GM12864 (cell line): ENCODE measurements at regions not wholly inside any gene's neighbourhood (a gene's known extent, or its start where the extent isn't known, plus 50 kb on each side); places are given as distances from the start of the nearest gene placed in this dataset.
"Not testable (repeated sequence)": the region's sequence is repeated elsewhere in the genome, so short reads cannot be mapped to it uniquely, and the experiment has no call there.

Experiments
- DNase-seq: peaks from one replicate; pipeline ENCODE4 v3.0.0-alpha.2; 2011; ENCODE audit warnings: low read depth
- H3K4me3 ChIP-seq: 2 replicates; pipeline ENCODE4 v1.5.1; 2011; ENCODE audit warnings: mild to moderate bottlenecking, low read depth, low read length, control low read depth
- TF ChIP-seq, protein P1 (sequence below): IDR thresholded peaks from 2 replicates; pipeline ENCODE4 v1.5.1; 2011; ENCODE audit warnings: low read depth, mild to moderate bottlenecking, moderate library complexity, low read length, control low read depth, inconsistent platforms; ENCODE audit errors: missing control alignments

DNA sequence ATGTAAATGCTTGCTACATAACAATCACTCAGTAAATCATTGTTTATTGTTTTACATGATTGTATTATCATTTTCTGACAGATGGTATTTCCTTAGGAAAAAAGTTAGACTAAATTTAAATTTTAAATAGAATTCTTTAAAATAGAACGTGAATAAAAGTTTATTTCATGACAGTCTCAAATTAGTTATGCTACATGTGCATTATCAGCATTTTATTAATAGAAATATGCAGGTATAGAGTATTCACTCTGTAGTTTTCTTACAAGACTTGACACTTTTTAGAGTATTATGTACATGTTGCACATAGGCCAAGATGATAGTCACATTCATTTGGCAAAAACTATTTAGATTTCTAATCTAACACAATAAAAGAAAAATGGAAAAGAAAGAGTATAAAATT, 213.3 kb upstream of the SPRY1 start:
- TF ChIP-seq, protein P1, sequence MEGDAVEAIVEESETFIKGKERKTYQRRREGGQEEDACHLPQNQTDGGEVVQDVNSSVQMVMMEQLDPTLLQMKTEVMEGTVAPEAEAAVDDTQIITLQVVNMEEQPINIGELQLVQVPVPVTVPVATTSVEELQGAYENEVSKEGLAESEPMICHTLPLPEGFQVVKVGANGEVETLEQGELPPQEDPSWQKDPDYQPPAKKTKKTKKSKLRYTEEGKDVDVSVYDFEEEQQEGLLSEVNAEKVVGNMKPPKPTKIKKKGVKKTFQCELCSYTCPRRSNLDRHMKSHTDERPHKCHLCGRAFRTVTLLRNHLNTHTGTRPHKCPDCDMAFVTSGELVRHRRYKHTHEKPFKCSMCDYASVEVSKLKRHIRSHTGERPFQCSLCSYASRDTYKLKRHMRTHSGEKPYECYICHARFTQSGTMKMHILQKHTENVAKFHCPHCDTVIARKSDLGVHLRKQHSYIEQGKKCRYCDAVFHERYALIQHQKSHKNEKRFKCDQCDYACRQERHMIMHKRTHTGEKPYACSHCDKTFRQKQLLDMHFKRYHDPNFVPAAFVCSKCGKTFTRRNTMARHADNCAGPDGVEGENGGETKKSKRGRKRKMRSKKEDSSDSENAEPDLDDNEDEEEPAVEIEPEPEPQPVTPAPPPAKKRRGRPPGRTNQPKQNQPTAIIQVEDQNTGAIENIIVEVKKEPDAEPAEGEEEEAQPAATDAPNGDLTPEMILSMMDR, result no peak
- no peak for DNase-seq
- H3K4me3 ChIP-seq, result no peak overlapping the region

DNA sequence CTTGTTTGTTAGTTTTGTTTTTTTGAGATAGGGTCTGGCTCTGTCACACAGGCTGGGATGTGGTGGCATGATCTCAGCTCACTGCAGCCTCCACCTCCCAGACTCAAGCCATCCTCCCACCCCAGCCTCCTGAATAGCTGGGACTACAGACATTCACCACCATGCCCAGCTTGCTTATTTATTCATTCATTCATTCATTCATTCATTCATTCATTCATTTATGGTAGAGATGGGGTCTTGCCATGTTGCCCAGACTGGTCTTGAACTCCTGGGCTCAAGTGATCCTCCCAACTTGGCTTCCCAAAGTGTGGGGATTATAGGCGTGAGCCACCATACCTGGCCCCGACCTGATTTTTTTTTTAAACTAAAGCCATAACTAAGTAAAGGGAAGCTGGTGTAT, 212.8 kb upstream of the SPRY1 start:
- not testable (repeated sequence) for DNase-seq, H3K4me3 ChIP-seq

DNA sequence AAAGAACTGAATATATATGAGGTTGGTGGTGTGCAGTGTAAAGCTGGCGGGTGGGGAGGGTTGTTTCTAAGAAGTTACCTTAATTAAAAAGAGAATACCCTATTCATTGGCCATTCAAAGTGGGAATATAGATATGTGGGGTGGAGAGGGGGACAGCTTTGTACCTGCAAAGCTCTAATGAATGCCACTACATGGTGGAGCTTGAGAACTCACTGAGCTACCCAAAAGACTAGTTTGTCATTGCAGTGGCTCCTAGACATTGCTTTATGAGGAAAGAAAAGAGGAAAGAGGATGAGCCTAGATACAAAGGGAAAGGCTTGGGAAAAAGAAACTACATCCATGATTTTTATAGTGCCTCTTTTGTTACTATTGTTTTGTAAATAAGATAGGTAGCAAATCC, 209.9 kb upstream of the SPRY1 start:
- TF ChIP-seq, protein P1, result no peak

DNA sequence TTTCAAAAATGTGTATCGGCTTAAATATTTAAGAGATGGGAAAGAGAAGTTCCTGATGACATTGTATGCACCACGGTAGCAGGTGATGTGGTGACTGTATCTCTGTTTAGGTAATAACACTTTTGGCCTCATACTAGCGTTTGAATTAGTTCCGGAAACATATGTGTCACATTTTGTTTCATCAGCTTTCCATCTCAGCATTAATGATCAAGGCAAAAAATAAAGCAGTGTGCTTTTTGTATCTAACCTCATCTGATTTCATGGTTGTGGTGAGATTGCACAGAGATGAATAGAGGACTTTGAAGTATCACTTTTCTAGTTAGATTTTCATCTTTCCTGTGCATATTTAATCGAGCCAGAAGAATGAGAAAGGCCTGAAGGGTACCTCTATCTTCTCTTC, 206.4 kb upstream of the SPRY1 start:
- H3K4me3 ChIP-seq, result no peak overlapping the region
- DNase-seq, result no peak
- TF ChIP-seq, protein P1, result no peak

More for the DNA sequence above, 209.9 kb upstream of the SPRY1 start:
- no peak overlapping the region for H3K4me3 ChIP-seq
- DNase-seq, result no peak

DNA sequence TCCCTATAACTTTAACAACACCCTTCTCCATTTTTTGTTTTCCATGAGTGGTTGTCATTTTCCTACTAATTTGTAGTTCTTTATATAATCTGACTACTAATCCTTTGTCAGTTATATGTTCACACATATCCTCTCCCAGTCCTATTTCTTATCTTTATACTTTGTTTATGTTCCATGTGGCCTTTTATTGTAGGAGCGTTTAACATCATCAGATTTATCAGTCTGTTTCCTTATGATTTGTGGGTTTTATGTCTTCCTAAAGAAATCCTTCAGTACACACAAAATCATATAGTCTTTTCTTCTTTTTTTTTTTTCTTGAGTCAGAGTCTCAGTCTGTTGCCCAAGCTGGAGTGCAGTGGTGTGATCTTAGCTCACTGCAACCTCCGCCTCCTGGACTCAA, 204.9 kb upstream of the SPRY1 start:
- H3K4me3 ChIP-seq, result no peak overlapping the region
- TF ChIP-seq, protein P1, result no peak
- no peak for DNase-seq

DNA sequence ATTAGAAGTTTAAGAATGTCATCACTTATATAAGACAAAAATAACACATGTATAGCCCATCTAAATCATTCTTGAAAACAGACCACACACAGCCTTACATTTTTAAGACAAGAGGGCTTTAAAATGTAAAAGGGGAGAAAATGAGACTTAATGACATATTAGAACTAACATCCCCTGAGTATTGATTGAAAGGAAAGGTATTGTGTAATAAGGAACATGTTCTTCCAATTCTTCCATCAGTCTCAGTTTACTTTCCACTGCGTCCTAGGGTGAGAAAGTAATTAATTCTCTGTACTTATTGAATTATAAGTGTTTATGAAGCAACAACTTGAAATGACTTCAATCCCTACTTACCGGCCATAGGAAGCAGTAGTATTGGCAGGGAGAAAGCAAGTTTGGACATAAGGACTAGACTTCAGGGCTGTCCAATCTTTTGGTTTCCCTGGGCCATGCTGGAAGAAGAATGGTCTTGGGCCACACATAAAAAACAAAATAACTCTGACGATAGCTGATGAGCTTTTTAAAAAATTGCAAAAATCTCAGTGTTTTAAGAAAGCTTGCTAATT, 202.7 kb upstream of the SPRY1 start:
- H3K4me3 ChIP-seq, result no peak overlapping the region
- TF ChIP-seq, protein P1, result no peak
- no peak for DNase-seq

DNA sequence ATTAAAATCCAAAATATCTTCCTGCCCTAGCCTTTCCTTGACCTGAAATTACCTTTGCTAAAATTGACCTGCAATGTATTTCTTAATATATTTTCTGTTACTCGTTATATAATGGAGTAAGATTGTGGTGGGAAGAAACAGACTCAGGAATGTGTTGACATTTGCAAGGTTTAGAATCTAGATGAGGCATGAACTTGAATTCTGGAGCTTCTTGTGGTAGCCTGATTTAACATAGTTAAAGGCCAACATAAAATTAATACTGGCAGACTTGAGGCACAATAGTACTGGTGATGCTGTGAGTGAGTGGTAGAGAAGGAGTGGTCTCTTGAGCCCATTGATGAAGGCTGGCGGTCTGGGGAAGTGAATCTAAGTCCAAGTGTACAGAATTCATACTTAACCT, 197.9 kb upstream of the SPRY1 start:
- H3K4me3 ChIP-seq, result no peak overlapping the region
- TF ChIP-seq, protein P1, result no peak
- DNase-seq, result no peak
